Mesothelial cell of epicardium (in vitro differentiated cells): ENCODE measurements at regions not wholly inside any gene's neighbourhood (a gene's known extent, or its start where the extent isn't known, plus 50 kb on each side); places are given as distances from the start of the nearest gene placed in this dataset.

Experiments used
- DNase-seq, 2 experiments: peaks; one replicate each; pipeline ENCODE4 v3.0.0; 2021; ENCODE audit warnings: low spot score in 2 of 2; ENCODE audit not compliant: unreplicated experiment in 2 of 2
- H3K27ac Mint-ChIP-seq: 2 replicates; pipeline ENCODE4 v1.8.0; 2021; ENCODE audit warnings: mixed read lengths
- H3K27me3 Mint-ChIP-seq: 2 replicates; pipeline ENCODE4 v1.8.0; 2021; ENCODE audit warnings: low read depth, mixed read lengths
- H3K36me3 Mint-ChIP-seq: 2 replicates; pipeline ENCODE4 v1.8.0; 2021; ENCODE audit warnings: mixed read lengths
- H3K4me1 Mint-ChIP-seq: 2 replicates; pipeline ENCODE4 v1.8.0; 2021; ENCODE audit warnings: mixed read lengths
- H3K4me3 Mint-ChIP-seq: 2 replicates; pipeline ENCODE4 v1.8.0; 2021; ENCODE audit warnings: mild to moderate bottlenecking, moderate library complexity, mixed read lengths
- H3K9me3 Mint-ChIP-seq: 2 replicates; pipeline ENCODE4 v1.8.0; 2021; ENCODE audit warnings: mixed read lengths
- CTCF ChIP-seq: fragments of 200-600 bp; sonication (generic); IDR thresholded peaks from one replicate; pipeline ENCODE4 v1.5.0; 2021; ENCODE audit warnings: antibody characterized with exemption; ENCODE audit not compliant: unreplicated experiment

- Mint-ChIP-seq H3K4me1 (peaks cover 10% of the 10 kb centered on the region), H3K27me3 (no peaks in the 10 kb centered on the region), H3K9me3 (no peaks in the 10 kb centered on the region), H3K4me3 (no peak overlapping the region), H3K36me3 (no peaks in the 10 kb centered on the region), H3K27ac (no peak overlapping the region)
- no peak for DNase-seq
- no peak for TF ChIP-seq CTCF
These were observed 59.8 kb upstream of the NAV2 start for GRCh38 chr11:19652623-19653375.

DNA sequence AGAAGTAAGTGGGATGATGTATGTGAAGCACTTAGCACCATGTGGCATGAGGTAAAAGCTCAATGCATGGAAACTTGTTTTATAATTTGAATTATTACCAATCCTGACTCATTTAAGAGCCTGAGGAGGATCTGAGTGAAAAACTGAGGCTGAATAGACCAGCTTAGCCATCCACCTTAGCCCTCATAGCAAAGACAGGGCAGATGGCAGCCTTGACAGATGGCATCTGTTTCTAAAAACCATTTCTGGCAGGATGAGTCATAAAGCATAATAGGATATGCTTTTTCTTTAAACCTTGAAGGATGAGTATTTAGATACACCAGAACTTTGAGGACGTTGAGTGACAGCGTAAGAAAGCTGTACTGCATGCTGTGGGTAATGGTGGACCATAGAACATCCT is 61.0 kb upstream of the NAV2 start:
- H3K27me3 Mint-ChIP-seq, result no peaks in the 10 kb centered on the region
- no peak for DNase-seq
- peaks cover 10% of the 10 kb centered on the region for H3K4me1 Mint-ChIP-seq
- no peak overlapping the region for H3K27ac Mint-ChIP-seq
- no peaks in the 10 kb centered on the region for H3K36me3 Mint-ChIP-seq
- no peak overlapping the region for H3K4me3 Mint-ChIP-seq
- H3K9me3 Mint-ChIP-seq, result no peaks in the 10 kb centered on the region
- no peak for TF ChIP-seq CTCF

- DNase-seq, result no peak
- no peak overlapping the region for H3K27ac Mint-ChIP-seq
- H3K27me3 Mint-ChIP-seq, result no peaks in the 10 kb centered on the region
- TF ChIP-seq CTCF, result no peak
- H3K4me1 Mint-ChIP-seq, result peaks cover 10% of the 10 kb centered on the region
- H3K36me3 Mint-ChIP-seq, result no peaks in the 10 kb centered on the region
- H3K9me3 Mint-ChIP-seq, result no peaks in the 10 kb centered on the region
- H3K4me3 Mint-ChIP-seq, result no peak overlapping the region
These were observed 61.6 kb upstream of the NAV2 start for GRCh38 chr11:19651028-19651427.

- H3K4me1 Mint-ChIP-seq, result peaks cover 10% of the 10 kb centered on the region
- no peaks in the 10 kb centered on the region for H3K27me3 Mint-ChIP-seq
- no peak for TF ChIP-seq CTCF
- H3K4me3 Mint-ChIP-seq, result no peak overlapping the region
- DNase-seq, result no peak
- H3K27ac Mint-ChIP-seq, result no peak overlapping the region
- no peaks in the 10 kb centered on the region for H3K9me3 Mint-ChIP-seq
- no peaks in the 10 kb centered on the region for H3K36me3 Mint-ChIP-seq
These were observed 62.2 kb upstream of the NAV2 start for GRCh38 chr11:19650467-19650866.

DNA sequence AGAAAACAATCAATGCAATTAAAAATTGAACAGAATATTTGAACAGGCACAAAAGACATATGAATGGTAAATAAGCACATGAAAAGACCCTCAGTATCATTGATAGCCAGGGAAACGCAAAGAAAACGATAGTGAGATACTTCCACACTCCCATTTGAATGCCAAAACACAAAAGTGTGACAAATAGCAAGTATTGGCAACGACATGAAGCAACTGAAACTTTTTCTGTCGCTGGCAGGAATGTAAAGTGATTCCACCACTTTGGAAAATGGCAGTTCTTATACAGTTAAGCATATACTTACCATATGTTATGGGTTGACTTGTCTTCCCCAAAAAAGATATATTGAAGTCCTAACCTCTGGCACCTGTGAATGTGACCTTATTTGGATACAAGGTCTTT is 62.9 kb upstream of the NAV2 start:
- no peak for DNase-seq
- Mint-ChIP-seq H3K27ac (no peak overlapping the region), H3K4me3 (no peak overlapping the region), H3K36me3 (no peaks in the 10 kb centered on the region), H3K27me3 (no peaks in the 10 kb centered on the region), H3K9me3 (peaks cover under 1% of the 10 kb centered on the region), H3K4me1 (peaks cover 10% of the 10 kb centered on the region)
- no peak for TF ChIP-seq CTCF
